ENCODE measurements at regions not wholly inside any gene's neighbourhood (a gene's known extent, or its start where the extent isn't known, plus 50 kb on each side); places are given as distances from the start of the nearest gene placed in this dataset.

DNA sequence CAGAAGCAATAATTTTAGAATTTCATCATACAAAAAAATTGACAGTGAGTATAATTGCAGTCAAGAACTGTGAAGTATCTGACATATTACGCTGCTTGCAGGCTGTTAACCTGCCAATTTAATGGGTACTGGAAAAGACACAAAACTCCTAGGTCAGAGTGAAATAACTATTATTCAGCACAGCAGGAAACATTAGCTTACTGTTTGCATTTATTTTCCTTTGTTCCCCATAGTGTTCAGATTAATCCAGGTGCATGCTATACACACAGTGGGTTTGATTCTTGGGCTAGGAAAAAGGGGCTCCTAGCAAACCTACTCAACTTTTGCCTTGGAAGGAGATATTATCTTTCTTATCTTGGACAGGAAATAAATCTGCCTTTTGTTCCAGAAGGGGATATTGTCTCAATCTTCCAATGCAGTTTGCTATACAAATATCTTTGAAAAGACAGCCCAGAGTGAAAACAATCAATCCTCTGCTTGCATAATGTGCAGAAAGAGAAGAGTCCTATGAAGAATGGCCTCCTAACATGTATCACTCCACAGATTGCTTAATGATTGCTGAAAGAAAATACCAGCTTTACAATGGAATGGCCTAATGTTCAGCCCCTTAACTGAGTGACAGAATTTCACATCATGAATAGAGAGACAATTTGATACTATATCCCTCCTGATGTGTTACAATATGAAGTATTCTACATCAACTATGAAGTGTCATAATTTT lies 443.4 kb downstream of the TBC1D4 start:
- DNase-seq, result peak; percentile 2

DNA sequence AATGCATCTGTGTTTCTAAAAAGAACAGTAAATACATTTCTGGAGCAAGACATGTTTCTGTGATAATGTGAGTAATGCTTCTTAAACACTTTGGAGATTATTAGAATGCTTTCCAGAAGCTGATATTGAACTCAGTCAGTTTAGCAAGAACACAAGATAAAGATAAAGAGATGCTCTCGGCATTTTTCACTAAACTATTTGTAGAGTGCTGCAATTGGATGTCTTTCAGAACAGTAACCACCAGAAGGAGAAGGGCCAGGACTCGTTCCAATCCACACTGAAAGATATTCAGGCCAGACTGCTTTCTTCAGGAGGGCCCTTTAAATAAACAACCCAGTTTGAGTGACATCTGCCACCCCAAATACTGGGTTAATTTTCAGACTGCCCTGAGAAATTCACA lies 456.0 kb downstream of the TBC1D4 start:
- no peak for DNase-seq

DNA sequence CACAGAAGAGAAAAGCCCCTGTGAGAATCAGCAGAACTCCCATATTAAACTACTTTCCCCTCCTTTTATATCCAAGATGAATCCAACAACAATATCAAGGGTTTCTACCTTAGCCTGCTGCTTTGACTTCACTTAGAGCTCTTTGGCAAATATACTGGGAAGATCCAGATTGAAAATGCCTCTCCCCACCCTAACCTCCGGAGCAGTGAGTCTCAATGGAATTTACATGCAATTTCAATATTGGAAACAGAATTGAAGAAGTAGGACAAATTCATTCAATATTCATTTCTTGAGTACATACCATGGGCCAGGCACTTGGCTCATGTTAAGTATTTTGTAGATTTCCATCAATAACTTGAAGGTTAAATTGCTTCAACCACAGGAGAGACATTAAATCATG lies 457.4 kb downstream of the TBC1D4 start:
- DNase-seq, result no peak

DNA sequence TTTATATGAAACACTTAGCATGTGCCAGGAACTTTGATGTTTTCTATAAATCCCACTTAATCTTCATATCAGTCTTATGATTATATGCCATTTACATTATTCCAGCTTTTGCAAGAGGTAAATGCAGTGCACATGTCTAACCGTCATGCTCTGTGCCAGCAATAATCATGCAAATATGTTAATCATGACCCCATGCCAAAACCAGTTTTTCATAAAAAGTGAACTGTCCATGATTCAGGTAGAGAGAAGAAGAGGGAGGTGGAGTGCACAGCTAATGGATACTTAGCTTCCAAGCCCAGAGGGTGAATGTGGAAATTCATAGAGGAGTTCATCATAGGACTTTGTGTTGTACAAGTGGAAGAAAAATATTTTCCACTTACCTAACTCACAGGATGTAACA lies 458.4 kb downstream of the TBC1D4 start:
- no peak for DNase-seq

DNA sequence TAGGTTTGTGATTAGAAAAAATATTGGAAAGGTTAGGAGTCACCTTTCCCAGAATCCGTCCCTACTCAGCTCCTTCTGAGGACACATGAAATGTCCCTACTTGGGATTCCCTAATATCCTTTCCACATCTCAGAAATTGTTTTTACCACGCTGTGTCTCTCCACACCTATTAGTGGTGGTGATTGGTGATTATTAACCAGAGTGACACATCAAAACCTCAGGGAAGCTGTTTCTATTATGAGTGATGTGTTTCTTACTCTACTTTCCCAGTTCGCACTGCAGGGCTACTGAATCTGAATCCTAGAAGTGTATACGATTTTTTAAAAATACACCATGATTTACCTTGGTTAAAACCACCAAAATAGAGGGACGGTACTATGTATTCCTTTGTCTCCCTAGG lies 460.8 kb downstream of the TBC1D4 start:
- DNase-seq, result no peak

DNA sequence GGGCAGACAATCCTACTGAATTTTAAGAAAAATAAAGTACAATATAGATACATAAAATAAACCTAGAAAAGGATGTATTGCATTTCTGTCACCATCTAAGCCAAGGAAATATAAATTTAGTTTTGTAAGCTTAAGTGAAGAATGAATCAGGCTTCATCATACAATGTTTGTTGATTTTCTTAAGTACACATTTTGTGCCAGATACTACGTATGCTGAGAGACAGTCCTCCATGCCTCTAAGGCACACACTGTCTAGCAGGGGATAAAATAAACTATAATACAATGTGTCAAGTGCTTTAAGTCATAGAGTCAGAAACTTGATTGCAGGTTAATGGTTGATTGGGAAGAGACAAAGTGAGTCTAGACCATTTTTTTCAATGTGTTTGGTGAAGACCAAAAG lies 465.7 kb downstream of the TBC1D4 start:
- DNase-seq, result no peak

DNA sequence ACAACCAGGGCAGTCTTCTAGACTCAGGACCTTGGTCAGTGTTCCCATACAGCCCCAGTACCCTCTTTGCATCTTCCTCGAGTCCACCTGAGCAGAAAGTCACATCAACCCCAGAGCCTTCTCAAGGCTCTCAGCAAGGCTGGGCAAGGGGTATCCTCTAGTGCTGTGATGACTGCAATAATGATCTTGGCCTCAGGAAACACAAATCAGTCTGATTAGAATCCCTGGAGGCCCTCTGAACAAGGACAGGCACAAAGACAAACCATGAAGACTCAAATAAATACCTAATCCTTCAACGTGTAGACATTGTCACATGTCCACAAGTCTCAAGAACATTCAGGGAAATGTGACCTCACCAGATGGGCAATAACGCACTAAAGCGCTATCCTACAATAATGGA lies 468.2 kb downstream of the TBC1D4 start:
- no peak for DNase-seq

DNA sequence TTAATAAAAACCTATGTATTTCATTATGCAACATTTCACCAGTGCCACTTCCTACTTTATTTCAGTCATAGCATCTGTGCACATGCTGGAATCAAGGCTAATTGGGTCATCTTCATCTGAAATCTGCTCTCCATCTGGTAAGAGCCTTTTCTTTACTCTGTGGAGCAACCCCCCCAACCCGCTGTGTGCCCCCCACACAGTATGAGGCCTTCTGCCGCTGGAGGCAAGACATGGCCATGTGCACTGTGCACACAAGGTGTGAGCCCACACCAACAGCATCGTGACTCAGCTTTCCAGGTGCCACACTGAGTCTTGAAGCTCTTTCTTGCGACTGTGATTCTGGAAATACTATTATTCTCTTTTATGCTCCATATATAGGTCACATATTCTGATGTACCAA lies 471.0 kb downstream of the TBC1D4 start:
- no peak for DNase-seq

DNA sequence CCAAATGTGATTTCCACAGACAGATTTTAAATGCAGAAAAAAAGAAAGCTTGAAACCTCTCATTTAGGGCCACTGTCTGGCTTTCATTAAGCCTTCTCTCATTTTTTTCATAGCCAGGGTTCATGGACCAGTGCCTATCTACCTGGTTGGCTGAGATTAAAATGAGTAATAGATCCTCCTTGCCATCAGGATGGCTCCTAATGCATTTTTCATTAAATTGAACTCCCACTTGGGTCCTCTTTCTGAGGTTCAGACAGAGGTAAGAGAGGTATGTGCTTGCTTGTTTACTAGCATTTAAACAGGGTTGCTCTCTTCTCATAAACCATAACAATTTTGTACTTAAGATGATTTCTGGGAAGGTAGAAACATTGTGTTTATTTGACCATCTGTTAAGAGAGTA lies 473.0 kb downstream of the TBC1D4 start:
- no peak for DNase-seq

DNA sequence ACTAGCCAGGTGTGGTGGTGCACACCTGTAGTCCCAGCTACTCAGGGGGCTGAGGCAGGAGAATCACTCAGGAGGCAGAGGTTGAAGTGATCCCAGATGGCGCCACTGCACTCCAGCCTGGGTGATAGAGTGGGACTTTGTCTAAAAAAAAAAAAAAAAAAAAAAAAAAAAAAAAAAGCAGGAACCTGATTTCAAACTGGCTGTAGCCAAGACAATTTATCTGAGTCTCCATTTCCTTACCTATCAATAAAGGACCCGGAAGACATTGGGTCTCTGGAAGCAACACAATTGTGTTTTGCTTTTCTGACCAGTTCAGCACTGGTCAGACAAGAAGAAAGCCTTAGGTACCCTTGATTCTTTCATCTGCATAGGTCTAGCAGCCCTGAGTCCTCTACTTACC lies 491.0 kb downstream of the TBC1D4 start:
- no peak for DNase-seq

DNA sequence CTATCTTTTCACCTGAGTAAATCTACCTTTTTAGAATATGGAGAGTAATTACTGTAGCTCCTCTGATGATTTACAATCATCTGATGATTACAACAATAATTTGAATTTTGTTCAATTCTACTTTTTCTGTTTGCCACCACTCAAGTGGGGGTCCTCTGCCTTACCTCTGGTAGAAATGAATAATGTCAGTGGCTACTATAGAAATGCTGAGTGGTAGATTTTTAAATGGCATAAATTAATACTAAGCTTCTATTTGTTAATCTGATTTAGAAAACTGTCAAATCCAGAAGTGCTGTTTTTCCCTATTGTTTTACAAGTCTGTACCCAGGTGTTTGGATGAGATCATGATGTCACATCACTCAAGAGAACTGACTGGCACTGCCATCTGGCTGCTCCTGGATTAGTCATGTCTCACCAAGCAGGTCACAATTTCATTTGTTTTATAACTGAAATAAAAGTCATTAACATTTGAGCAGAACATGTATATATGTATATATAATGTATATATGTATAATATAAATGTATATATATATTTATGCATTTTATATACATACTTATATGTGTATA lies 494.8 kb downstream of the TBC1D4 start:
- DNase-seq, result no peak

DNA sequence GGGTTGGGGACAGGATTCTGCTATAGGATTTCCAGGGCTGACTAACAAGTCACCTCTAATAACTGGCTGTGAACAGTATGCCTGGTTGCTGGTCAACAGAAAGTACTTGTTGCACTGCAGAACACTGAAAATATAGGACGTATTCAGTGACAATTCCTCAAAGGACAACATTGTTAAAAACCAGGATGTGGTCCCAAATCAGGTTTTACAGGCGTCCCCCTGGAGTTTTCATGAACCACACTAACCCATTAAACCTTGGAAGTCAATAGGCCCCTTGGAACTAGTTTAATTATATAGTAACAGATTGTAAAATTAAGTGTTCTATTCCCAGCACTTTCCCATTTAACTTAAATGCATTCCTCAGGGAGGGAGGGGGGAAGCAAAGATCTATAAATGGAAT lies 495.4 kb downstream of the TBC1D4 start:
- DNase-seq, result no peak

DNA sequence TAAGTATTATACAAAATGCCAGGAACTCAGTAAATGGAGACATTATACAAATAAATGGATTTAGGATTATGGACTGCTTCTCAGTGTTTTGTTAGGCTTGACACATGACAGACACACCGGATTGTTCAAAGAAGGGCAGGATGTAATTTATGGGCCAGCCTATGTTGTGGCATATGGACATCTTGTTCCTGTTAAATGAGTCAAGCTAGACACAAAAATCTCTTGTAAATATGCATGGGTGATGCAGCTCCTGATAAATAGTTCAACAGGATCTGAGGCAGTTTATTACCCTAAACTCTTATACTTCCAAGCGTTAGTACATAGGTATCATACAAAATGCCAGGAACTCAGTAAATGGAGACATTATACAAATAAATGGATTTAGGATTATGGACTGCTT lies 502.3 kb downstream of the TBC1D4 start:
- no peak for DNase-seq

DNA sequence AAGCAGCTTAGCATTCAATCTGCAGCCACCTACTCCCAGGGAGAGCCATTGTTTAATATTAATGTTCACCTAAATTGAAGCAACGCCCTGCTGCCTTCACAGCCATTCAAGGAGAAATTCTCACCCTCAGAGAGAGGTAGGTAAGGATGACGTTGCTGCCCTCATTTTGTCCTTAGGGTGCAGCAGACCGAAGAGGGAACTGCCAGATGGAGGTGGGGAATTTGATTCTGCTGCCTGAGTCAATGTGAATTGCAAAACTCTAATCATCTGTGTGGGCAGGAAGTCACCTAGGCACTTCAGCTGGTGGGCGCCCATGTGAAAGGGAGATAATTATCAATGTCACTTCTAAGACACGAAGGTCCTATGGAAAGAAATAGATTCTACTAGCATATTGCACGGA lies 503.4 kb downstream of the TBC1D4 start:
- no peak for DNase-seq

DNA sequence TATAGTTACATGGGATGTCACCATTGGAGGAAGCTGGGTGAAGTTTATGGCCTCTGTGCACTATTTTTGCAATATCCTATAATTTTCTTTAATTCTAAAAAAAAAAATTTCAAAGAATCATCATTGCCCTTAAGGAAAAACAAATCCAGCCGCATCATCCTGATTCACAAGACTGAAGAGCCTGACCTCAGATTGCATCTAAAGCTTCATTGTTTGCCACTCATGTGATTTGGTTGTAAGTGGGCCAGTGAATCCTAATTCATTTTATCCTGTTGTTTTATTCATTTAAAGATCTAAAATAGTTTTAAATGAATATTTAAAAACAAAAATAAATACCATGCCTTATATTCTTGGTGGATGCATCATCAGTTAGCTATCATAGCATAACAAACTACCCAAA lies 504.5 kb downstream of the TBC1D4 start:
- DNase-seq, result no peak

DNA sequence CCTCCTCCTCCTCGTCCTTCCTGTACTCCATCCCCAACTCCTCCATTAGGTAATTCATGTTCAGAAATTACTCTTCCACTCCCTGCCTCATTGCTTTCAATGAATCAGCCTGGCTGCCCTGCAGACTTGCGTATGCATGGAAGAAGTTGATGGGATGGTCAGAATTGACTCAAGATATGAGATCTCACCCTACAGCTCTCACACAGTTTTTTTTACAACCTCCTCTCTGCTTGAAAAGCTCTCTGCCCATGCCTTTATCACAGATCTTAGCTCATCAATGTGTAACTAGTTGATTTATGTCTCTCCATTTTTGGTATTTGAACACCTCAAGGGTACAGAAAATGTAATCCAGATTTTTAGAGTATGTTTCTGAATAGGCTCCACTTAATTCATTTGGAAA lies 506.9 kb downstream of the TBC1D4 start:
- no peak for DNase-seq

DNA sequence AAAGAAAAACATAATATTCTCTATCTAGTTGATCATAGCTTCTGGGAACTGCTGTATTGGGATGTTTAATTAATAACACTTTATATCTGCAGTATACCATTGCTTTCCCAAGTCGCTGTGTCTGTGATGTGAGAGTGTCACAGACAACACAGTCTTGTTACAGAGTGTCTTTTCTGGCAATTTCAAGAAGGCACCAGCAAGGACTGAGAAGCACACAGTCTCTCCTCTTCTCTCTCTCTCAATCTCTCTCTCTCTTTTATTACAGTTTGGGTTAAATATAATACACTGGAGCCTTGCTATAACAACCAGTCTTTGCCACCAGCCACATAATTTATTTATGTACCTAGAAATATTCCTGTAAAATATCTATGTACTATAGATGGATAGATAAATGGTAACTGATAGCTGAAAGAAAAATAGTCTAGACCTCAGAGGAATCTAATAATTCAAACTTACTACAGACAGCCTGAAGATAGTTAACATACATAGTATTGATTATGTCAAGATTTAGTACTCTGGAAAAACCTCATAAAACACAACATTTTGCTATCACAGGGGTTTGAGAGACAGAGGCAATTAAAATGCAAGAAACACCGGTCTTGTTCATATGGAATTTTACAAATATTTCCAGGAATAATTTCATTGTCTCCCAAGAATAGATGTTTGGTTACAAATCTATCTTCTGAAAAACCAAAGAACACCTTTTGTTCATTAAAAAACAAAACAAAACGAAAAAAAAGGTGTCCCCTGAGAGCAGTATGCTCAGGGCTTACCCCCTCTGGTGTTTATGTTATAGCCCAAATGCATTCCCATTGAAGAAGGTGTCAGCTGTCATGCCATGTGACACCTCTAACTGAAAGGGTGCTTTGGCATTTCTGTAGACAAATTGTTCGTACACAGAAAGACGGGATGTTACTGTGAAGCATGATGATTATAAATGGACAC lies 507.8 kb downstream of the TBC1D4 start:
- DNase-seq, result no peak

DNA sequence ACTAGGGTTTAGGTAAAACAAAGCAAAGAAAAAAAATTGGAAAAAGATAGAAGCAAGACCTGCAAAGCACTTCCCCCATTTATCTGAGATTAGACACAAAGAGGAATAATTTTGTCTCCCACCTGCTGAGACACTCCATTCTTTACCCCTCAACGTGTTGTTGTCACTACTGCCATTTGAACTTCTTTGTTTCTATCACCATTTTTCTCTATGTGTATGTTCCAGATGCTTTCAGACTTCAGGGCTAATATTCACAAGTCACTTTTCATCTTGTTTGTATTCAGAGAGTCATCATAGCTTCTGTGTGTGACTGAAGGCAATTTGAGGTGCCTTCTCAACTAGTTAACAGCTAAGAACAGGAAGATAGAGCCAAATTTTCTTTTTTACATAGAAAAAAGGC lies 512.5 kb downstream of the TBC1D4 start:
- DNase-seq, result no peak

DNA sequence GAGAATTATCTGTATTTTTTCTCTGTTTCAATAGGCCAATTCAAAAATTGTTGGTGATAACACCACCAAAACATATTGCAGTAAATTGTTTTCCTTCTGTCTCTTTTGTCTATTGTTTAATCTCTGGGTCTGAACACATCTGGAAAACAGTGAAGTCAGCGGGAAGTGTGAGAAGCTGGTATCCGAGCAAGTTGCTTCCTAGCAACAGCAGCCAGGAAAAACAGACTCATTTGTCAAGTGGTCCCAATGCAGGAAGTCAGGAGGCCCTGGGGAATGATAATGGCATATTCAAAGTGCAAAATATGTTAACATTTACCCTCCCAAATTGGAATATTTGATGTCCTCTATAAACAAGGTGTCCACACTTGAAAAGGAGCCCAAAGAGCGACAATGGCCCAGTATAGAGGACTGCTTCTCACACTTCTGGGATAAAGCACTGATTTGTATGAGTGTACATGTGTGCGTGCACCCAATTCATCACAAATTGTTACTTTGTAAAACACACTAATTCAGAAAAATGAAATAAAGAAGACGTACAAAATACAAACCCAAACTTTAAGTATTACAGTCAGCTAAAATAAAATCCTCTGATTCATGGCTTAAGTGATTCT lies 515.0 kb downstream of the TBC1D4 start:
- DNase-seq, result no peak

DNA sequence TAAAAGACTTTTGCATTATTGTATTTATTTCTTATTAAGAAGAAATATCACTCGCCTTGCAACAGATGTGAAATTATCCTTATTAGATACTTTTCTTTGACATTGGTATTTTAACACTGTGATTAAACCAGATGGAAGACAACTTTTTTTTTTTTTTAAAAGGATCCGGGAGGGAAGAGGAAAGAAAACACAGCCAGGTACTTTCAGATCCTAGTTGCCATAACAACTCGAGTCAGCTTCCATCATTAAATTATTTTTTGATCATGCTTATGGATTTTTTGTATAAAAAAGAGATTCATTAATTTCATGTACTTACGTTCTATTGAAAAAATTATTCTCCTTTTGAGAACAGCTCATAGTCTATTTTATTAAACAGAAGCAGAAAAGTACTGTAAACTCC lies 515.7 kb downstream of the TBC1D4 start:
- no peak for DNase-seq

DNA sequence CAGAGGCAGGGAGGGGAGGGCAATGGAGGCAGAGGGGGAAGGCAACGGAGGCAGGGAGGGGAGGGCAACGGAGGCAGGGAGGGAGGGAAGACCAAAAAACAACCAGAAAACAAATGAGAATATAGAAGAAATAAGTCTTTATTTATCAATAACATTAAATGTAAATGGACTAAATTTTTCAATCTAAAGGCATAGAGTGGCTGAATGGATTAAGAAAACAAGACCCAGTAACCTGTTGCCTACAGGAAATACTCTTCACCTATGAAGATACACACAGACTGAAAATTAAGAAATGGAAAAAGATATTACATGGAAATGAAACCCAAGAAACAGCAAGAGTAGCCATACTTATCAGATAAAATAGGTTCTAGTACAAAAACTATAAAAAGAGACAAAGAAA lies 536.3 kb downstream of the TBC1D4 start:
- DNase-seq, result no peak

DNA sequence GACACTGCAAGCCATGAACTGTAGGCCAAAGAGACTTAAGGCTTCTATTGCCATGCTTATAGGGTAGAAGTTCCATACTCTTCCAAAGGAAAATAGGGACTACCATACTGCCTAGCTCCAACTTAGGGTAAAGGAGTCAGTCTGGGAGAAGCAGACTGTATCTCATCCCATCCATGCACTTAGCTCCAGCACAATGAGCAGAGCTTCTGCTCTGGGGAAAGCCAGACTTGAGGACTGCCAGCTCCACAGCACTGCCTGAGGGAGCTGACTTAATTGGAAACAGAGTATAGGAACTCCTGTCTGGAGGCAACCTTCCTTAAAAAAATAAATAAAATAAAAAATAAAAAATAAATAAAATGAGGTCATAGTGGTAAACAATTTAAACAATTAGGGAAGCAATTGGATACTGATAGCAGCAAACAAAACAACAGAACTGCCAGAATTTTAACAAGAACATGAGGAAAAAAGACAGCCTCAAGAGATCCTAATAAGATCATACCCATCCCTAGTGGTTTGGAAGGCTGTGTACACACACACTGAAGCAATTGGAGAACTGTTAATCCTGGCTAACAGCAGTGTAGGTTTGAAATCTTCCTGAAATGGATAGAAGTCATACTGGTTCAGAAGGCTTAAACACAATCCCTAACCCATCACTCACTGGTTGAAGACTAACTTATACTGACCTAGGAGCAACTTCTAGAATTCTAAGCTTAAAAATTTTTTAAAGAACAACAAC lies 550.1 kb downstream of the TBC1D4 start:
- no peak for DNase-seq
